ENCODE measurements at regions not wholly inside any gene's neighbourhood (a gene's known extent, or its start where the extent isn't known, plus 50 kb on each side); places are given as distances from the start of the nearest gene placed in this dataset.
A peak's percentile ranks its signal among the peaks of the same experiment; 100 is the strongest.

DNA sequence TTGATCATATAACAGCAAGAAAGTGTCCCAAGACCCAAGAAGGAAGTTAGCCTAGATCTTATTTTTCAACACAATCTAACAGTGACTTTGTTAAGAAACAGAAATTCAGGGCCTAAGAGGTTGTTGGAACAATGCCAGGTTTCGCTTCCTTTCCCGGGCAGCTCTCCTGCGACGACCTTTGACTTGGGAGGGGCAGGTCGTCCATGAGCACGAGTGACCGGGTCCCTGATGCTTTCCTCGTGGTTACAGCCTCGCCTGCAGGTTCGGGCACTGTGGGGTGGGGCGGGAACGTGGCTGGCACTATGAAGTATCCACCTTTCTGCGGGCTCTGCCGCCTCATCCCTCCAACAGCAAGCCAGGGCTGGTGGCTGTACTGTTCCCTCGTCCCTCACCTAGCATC is 90.1 kb upstream of the RGMA start:
- no peaks in the 10 kb centered on the region for H3K9me3 ChIP-seq
- H3K36me3 ChIP-seq: no peaks in the 10 kb centered on the region
- peak overlapping the region in 1 of 4 donors; percentile 49 for H3K27ac ChIP-seq
- peaks cover 0 to 16% (median 4%) of the 10 kb centered on the region in 4 donors for H3K4me1 ChIP-seq
- H3K27me3 ChIP-seq: no peaks in the 10 kb centered on the region
- peak; percentile 39 to 56 for DNase-seq (ENCODE audit: low spot score in 2 of 2)
- TF ChIP-seq EP300 (IDR thresholded peaks at IDR 0.05) (peak; percentile 25 to 63), POLR2A (IDR thresholded peaks at IDR 0.05) (no peak)
- TF ChIP-seq, protein P1, sequence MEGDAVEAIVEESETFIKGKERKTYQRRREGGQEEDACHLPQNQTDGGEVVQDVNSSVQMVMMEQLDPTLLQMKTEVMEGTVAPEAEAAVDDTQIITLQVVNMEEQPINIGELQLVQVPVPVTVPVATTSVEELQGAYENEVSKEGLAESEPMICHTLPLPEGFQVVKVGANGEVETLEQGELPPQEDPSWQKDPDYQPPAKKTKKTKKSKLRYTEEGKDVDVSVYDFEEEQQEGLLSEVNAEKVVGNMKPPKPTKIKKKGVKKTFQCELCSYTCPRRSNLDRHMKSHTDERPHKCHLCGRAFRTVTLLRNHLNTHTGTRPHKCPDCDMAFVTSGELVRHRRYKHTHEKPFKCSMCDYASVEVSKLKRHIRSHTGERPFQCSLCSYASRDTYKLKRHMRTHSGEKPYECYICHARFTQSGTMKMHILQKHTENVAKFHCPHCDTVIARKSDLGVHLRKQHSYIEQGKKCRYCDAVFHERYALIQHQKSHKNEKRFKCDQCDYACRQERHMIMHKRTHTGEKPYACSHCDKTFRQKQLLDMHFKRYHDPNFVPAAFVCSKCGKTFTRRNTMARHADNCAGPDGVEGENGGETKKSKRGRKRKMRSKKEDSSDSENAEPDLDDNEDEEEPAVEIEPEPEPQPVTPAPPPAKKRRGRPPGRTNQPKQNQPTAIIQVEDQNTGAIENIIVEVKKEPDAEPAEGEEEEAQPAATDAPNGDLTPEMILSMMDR (IDR thresholded peaks at IDR 0.05): no peak
- 37 to 44% methylated on average over 15 of the region's 15 CpGs for WGBS, 2 donors
- H3K4me3 ChIP-seq: no peak overlapping the region

DNA sequence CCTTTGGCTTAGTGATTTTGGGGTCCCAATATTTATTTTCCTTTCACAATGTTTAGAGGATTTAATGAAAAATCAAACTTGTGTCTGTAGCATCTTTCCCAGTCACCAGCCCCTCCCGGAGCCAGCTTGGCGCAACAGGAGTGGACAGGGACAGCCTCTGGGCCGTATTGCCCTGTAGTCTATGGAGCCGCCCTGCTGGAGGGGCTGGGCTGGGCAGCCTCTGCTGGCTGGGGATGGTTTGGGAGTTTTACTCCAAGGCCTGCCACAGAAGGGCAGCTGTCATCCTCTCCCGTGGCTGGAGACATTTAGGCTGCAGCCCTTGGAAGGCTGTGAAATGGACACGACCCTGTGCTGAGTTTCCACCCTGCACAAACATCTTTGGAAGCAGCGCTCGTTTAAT is 89.4 kb upstream of the RGMA start:
- TF ChIP-seq EP300 (IDR thresholded peaks at IDR 0.05): no peak
- TF ChIP-seq, protein P1 (IDR thresholded peaks at IDR 0.05): no peak
- no peak for TF ChIP-seq POLR2A (IDR thresholded peaks at IDR 0.05)
- WGBS, 2 donors: 86% methylated on average over 8 of the region's 8 CpGs
- peaks cover 0 to 3% (median 0%) of the 10 kb centered on the region in 4 donors for H3K9me3 ChIP-seq

DNA sequence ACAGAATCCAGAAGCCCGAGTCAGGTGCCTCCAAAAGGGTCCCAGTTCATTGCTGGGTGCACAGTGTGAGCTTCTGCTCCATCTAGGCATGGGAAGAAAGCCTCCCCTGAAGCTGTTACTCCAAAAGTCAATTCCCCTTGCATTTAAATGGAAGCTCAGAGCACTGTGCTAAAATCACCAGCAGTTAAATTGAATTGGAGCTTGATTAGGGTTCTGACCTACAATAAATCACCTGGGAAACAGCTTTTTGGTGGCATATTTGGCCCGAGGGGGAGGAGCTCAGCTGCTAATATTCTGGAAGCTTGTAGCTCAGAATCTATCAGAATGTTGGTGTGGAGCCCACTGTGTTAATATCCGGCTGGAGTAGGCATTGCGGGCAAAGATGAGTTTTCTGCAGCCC is 87.1 kb upstream of the RGMA start:
- Histone ChIP-seq H3K4me1 (peaks cover 0 to 16% (median 4%) of the 10 kb centered on the region in 4 donors), H3K27me3 (no peaks in the 10 kb centered on the region), H3K9me3 (peaks cover 0 to 10% (median 0%) of the 10 kb centered on the region in 4 donors), H3K4me3 (no peak overlapping the region), H3K27ac (no peak overlapping the region), H3K36me3 (no peaks in the 10 kb centered on the region)
- DNase-seq (ENCODE audit: low spot score in 2 of 2): no peak
- 69 to 70% methylated on average over 4 of the region's 4 CpGs for WGBS, 2 donors
- TF ChIP-seq, protein P1 (IDR thresholded peaks at IDR 0.05): no peak
- TF ChIP-seq EP300 (IDR thresholded peaks at IDR 0.05) (no peak), POLR2A (IDR thresholded peaks at IDR 0.05) (no peak)

More for the DNA sequence above, 89.4 kb upstream of the RGMA start:
- no peak for DNase-seq (ENCODE audit: low spot score in 2 of 2)
- Histone ChIP-seq H3K27ac (no peak overlapping the region), H3K36me3 (no peaks in the 10 kb centered on the region), H3K4me1 (peaks cover 0 to 16% (median 4%) of the 10 kb centered on the region in 4 donors), H3K27me3 (no peaks in the 10 kb centered on the region), H3K4me3 (no peak overlapping the region)

DNA sequence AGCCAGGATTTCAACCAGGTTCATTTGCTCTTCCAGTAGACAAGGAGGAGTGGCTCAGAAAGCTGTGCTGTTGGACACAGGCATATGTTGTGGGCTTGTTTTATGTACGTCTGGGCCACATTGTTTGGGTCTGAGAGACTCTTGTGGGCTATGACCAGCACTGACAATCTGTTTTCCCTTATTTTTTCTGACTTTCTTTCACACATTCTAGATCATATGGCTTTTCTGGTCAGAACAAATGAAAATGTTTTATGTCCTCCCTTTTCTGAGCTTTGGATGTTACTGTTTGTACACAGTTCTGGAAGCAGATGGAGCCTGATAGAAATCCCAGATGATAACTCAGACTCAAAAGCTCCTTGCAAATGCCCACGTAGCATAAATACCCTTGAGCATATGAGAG is 85.8 kb upstream of the RGMA start:
- H3K27ac ChIP-seq: no peak overlapping the region
- WGBS, 2 donors: 75 to 78% methylated on average over 2 of the region's 2 CpGs
- no peak for DNase-seq (ENCODE audit: low spot score in 2 of 2)

DNA sequence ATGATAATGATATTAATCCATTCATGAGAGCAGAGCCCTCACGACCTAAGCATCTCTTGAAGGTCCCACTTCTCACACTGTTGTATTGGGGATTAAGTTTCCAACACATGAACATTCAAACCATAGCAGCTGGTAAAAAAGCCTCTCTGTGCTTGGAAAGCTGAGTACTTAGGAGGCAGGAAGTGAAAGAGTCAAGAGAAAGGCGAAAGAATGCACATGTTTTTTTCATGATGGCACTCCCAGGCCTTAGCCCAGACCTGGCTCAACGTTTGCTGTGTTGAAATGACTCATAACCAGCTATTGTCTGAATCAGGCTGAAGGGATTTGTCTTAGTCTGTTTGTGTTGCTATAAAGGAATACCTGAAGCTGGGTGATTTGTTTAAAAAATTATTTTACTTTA is 84.4 kb upstream of the RGMA start:
- Histone ChIP-seq H3K27me3 (no peaks in the 10 kb centered on the region), H3K4me3 (no peak overlapping the region), H3K36me3 (no peaks in the 10 kb centered on the region), H3K27ac (no peak overlapping the region), H3K4me1 (peaks cover 0 to under 1% (median 0%) of the 10 kb centered on the region in 4 donors), H3K9me3 (peaks cover 0 to 10% (median 0%) of the 10 kb centered on the region in 4 donors)
- DNase-seq (ENCODE audit: low spot score in 2 of 2): no peak
- TF ChIP-seq, protein P1 (IDR thresholded peaks at IDR 0.05): no peak
- no peak for TF ChIP-seq POLR2A (IDR thresholded peaks at IDR 0.05)
- no peak for TF ChIP-seq EP300 (IDR thresholded peaks at IDR 0.05)
- 50 to 53% methylated on average over 3 of the region's 3 CpGs for WGBS, 2 donors

More for the DNA sequence above, 85.8 kb upstream of the RGMA start:
- Histone ChIP-seq H3K4me1 (peaks cover 0 to 15% (median 4%) of the 10 kb centered on the region in 4 donors), H3K9me3 (peaks cover 0 to 10% (median 0%) of the 10 kb centered on the region in 4 donors), H3K27me3 (no peaks in the 10 kb centered on the region), H3K4me3 (no peak overlapping the region), H3K36me3 (no peaks in the 10 kb centered on the region)
- TF ChIP-seq, protein P1 (IDR thresholded peaks at IDR 0.05): no peak
- TF ChIP-seq POLR2A (IDR thresholded peaks at IDR 0.05) (no peak), EP300 (IDR thresholded peaks at IDR 0.05) (no peak)

All from tibial nerve (tissue), 4 donors.